ENCODE measurements at regions not wholly inside any gene's neighbourhood (a gene's known extent, or its start where the extent isn't known, plus 50 kb on each side); places are given as distances from the start of the nearest gene placed in this dataset.

- Histone ChIP-seq H3K79me2 (ENCODE audit: control insufficient read depth, insufficient read depth, low read length) (no peaks in the 10 kb centered on the region), H3K9me1 (ENCODE audit: control insufficient read depth, insufficient read depth, low read length) (no peaks in the 10 kb centered on the region), H2AFZ (ENCODE audit: low read depth, low read length) (no peak overlapping the region), H3K36me3 (ENCODE audit: control insufficient read depth, insufficient read depth, low read length) (no peaks in the 10 kb centered on the region), H3K9me3 (replicated peaks; ENCODE audit: control insufficient read depth, insufficient read depth, low read depth, low read length) (no peaks in the 10 kb centered on the region), H3K4me2 (ENCODE audit: insufficient read depth, low read length) (no peak overlapping the region), H3K4me3 (no peak overlapping the region), H4K20me1 (replicated peaks; ENCODE audit: control insufficient read depth, insufficient read depth, low read length) (no peaks in the 10 kb centered on the region), H3K4me1 (replicated peaks in 1 of 2; ENCODE audit: control insufficient read depth in 2 of 2, insufficient read depth in 2 of 2, low read length in 2 of 2) (no peaks in the 10 kb centered on the region), H3K27ac (ENCODE audit: extremely low read depth, low read depth, low read length) (no peak overlapping the region), H3K9ac (ENCODE audit: insufficient read depth in 1 of 2, low read depth in 2 of 2, low read length in 2 of 2) (no peak overlapping the region), H3K27me3 (ENCODE audit: control insufficient read depth in 2 of 2, insufficient read depth in 2 of 2, low read length in 2 of 2) (peaks cover 0 to 2% of the 10 kb centered on the region in 2 experiments; a peak in 1 of 5 replicates)
- POLR2A ChIA-PET = no interaction called here
- TF ChIP-seq TAF7 (tag; IDR thresholded peaks at IDR 0.05) = no peak
- no peak for TF ChIP-seq MBD1 (CRISPR knock-in tag; IDR thresholded peaks at IDR 0.05)
- no peak for TF ChIP-seq ZNF740 (CRISPR knock-in tag; IDR thresholded peaks at IDR 0.05)
- no peak for TF ChIP-seq ZNF740 (tag; IDR thresholded peaks at IDR 0.05)
- no peak for TF ChIP-seq FUS (optimal IDR thresholded peaks at IDR 0.05; ENCODE audit: low read depth, low read length)
- ATAC-seq (no peak), FAIRE-seq (no peak), DNase-seq (ENCODE audit: extremely low read depth in 1 of 4, low spot score in 3 of 4) (no peak)
- CTCF ChIA-PET (ENCODE audit: low intra/inter-chr PET ratio) = no interaction called here
- intact Hi-C loops (cut with micrococcal nuclease) = no loop called here
- no TSS peak for BruUV-seq (replicated peaks)
- in situ Hi-C loops (cut with MboI) = loop anchor here (5.0 kb wide), 1 partner anchor 48 kb away; no protein-coding TSS in a partner anchor
- 0% methylated on average over 2 of the region's 2 CpGs for WGBS (ENCODE audit: insufficient coverage, low coverage, missing lambda C conversion rate)
Observed at GRCh38 chr2:55760125-55760524, 66.5 kb upstream of the PNPT1 start.
